IMR-90 (cell line): ENCODE measurements at regions not wholly inside any gene's neighbourhood (a gene's known extent, or its start where the extent isn't known, plus 50 kb on each side); places are given as distances from the start of the nearest gene placed in this dataset.

ENCODE experiments used
- ATAC-seq: fragments of 200-7000 bp; cut with Tn5 transposase; 2 replicates; pipeline ENCODE4 v1.9.1; 2020; ENCODE audit warnings: low read depth, mild to moderate bottlenecking, moderate library complexity
- BruUV-seq: library from RNA; stranded (reverse); fragments of 400-500 nt; replicated peaks from 2 replicates; lab custom pipeline; 2021; lab: Mats Ljungman, UMichigan
- CTCF ChIA-PET: fragments of 300-600 bp; formaldehyde crosslinking; extraction: SDS; loops from one replicate; lab custom pipeline; 2021; ENCODE audit warnings: antibody characterized with exemption; lab: Yijun Ruan, JAX
- POLR2A ChIA-PET: fragments of 300-600 bp; sonication (Branson Sonifier 250); formaldehyde crosslinking; loops from one replicate; lab custom pipeline; 2022; ENCODE audit warnings: antibody characterized with exemption; ENCODE audit not compliant: unreplicated experiment; lab: Charles Lee
- DNase-seq: peaks from one replicate; pipeline ENCODE4 v3.0.0; 2013
- H2AFZ ChIP-seq: replicated peaks from 2 replicates; pipeline ENCODE3; 2013; ENCODE audit warnings: low read length, mild to moderate bottlenecking; ENCODE audit not compliant: poor library complexity
- H2AK5ac ChIP-seq: 2 replicates; pipeline ENCODE4 v1.6.1; 2013; ENCODE audit warnings: low read depth, low read length, inconsistent platforms
- H2AK9ac ChIP-seq: replicated peaks from 2 replicates; pipeline ENCODE3; 2013; ENCODE audit warnings: mild to moderate bottlenecking, low read depth, low read length, moderate library complexity; ENCODE audit not compliant: poor library complexity
- H2BK120ac ChIP-seq: 2 replicates; pipeline ENCODE4 v1.6.1; 2013; ENCODE audit warnings: low read depth, low read length, inconsistent platforms
- H2BK15ac ChIP-seq: 3 replicates; pipeline ENCODE4 v1.6.1; 2013; ENCODE audit warnings: low read depth, low read length, inconsistent platforms
- H2BK20ac ChIP-seq: 2 replicates; pipeline ENCODE4 v1.6.1; 2013; ENCODE audit warnings: low read depth, mild to moderate bottlenecking, inconsistent platforms, low read length, moderate library complexity
- H2BK5ac ChIP-seq: 2 replicates; pipeline ENCODE4 v1.6.1; 2013; ENCODE audit warnings: mild to moderate bottlenecking, low read depth, low read length, inconsistent platforms; ENCODE audit not compliant: poor library complexity, severe bottlenecking
- H3K14ac ChIP-seq: replicated peaks from 2 replicates; pipeline ENCODE4 v1.6.1; 2013; ENCODE audit warnings: low read depth, low read length, inconsistent platforms
- H3K18ac ChIP-seq: 2 replicates; pipeline ENCODE4 v1.6.1; 2013; ENCODE audit warnings: low read depth, low read length, control low read depth
- H3K23ac ChIP-seq: 2 replicates; pipeline ENCODE4 v1.6.1; 2013; ENCODE audit warnings: low read depth, low read length, inconsistent platforms
- H3K27ac ChIP-seq: 2 replicates; pipeline ENCODE4 v1.5.1; 2013; ENCODE audit warnings: mild to moderate bottlenecking, control low read depth, low read length; ENCODE audit not compliant: insufficient read depth
- H3K27me3 ChIP-seq: 2 replicates; pipeline ENCODE4 v1.6.1; 2013; ENCODE audit warnings: low read length; ENCODE audit not compliant: control insufficient read depth, insufficient read depth
- H3K36me3 ChIP-seq: 2 replicates; pipeline ENCODE4 v1.6.1; 2013; ENCODE audit warnings: low read length, mixed read lengths; ENCODE audit not compliant: control insufficient read depth, insufficient read depth
- H3K4ac ChIP-seq: 2 replicates; pipeline ENCODE4 v1.6.1; 2013; ENCODE audit warnings: low read depth, low read length, inconsistent platforms
- H3K4me1 ChIP-seq: 2 replicates; pipeline ENCODE4 v1.6.1; 2013; ENCODE audit warnings: low read length, mixed read lengths; ENCODE audit not compliant: control insufficient read depth, insufficient read depth
- H3K4me2 ChIP-seq: 2 replicates; pipeline ENCODE4 v1.6.1; 2013; ENCODE audit warnings: low read depth, mild to moderate bottlenecking, control low read depth, low read length, moderate library complexity
- H3K4me3 ChIP-seq: 2 replicates; pipeline ENCODE4 v1.5.1; 2013; ENCODE audit warnings: low read depth, mild to moderate bottlenecking, control low read depth, low read length, moderate library complexity; ENCODE audit not compliant: insufficient read depth
- H3K56ac ChIP-seq: 2 replicates; pipeline ENCODE4 v1.6.1; 2013; ENCODE audit warnings: low read length, inconsistent platforms; ENCODE audit not compliant: insufficient read depth; ENCODE audit errors: extremely low read depth
- H3K79me1 ChIP-seq, 2 experiments: 2 replicates each; pipeline ENCODE4 v1.6.1; 2013; ENCODE audit warnings: low read length in 2 of 2, inconsistent platforms in 1 of 2, low read depth in 1 of 2
- H3K9ac ChIP-seq: 2 replicates; pipeline ENCODE4 v1.6.1; 2013; ENCODE audit warnings: low read depth, low read length, control low read depth
- H3K9me1 ChIP-seq: 2 replicates; pipeline ENCODE4 v1.6.1; 2013; ENCODE audit warnings: low read length, inconsistent platforms; ENCODE audit not compliant: insufficient read depth
- H3K9me3 ChIP-seq: 2 replicates; pipeline ENCODE4 v1.6.1; 2013; ENCODE audit warnings: low read length; ENCODE audit not compliant: control insufficient read depth, insufficient read depth
- H4K20me1 ChIP-seq: 2 replicates; pipeline ENCODE4 v1.6.1; 2013; ENCODE audit warnings: low read length, inconsistent platforms; ENCODE audit not compliant: insufficient read depth
- H4K5ac ChIP-seq: 2 replicates; pipeline ENCODE4 v1.6.1; 2013; ENCODE audit warnings: mild to moderate bottlenecking, low read depth, low read length, control low read depth
- H4K8ac ChIP-seq, 2 experiments: 2 replicates each; pipeline ENCODE4 v1.6.1; 2013; ENCODE audit warnings: low read depth in 2 of 2, low read length in 2 of 2, control low read depth in 1 of 2, inconsistent platforms in 1 of 2
- H4K91ac ChIP-seq: 2 replicates; pipeline ENCODE4 v1.6.1; 2013; ENCODE audit warnings: low read depth, low read length, inconsistent platforms; ENCODE audit not compliant: insufficient read depth
- BHLHE40 ChIP-seq: fragments of 150-350 bp; IDR thresholded peaks from 2 replicates; pipeline ENCODE4 v1.6.1; 2016; ENCODE audit warnings: mild to moderate bottlenecking, low read depth, low read length
- ELK1 ChIP-seq: fragments of 150-350 bp; IDR thresholded peaks from 2 replicates; pipeline ENCODE4 v1.6.1; 2016; ENCODE audit warnings: low read depth, mild to moderate bottlenecking, low read length, moderate library complexity, borderline replicate concordance
- FOS ChIP-seq: fragments of 150-350 bp; IDR thresholded peaks from 2 replicates; pipeline ENCODE4 v1.6.1; 2016; ENCODE audit warnings: low read depth, low read length
- MXI1 ChIP-seq: IDR thresholded peaks from 2 replicates; pipeline ENCODE4 v1.6.1; 2012; ENCODE audit warnings: low read depth, mild to moderate bottlenecking, low read length, moderate library complexity, borderline replicate concordance
- POLR2A ChIP-seq: IDR thresholded peaks from 2 replicates; pipeline ENCODE4 v1.6.1; 2012; ENCODE audit warnings: mild to moderate bottlenecking, low read depth, low read length
- RAD21 ChIP-seq: IDR thresholded peaks from 2 replicates; pipeline ENCODE4 v1.6.1; 2012; ENCODE audit warnings: low read length, improper control_type of control experiment
- RFX5 ChIP-seq: IDR thresholded peaks from 2 replicates; pipeline ENCODE4 v1.8.0; 2012; ENCODE audit warnings: low read depth, mild to moderate bottlenecking, low read length, moderate library complexity
- SMC3 ChIP-seq: fragments of 150-350 bp; IDR thresholded peaks from 2 replicates; pipeline ENCODE4 v1.6.1; 2016; ENCODE audit warnings: low read depth, mild to moderate bottlenecking, antibody characterized with exemption, low read length, moderate library complexity
- WGBS, 2 experiments: methylation state at CpG; one replicate each; pipeline versions ENCODE4 v1.1.5 to v1.1.7; 2013; ENCODE audit warnings: missing lambda C conversion rate in 2 of 2; ENCODE audit not compliant: insufficient read length in 1 of 2; ENCODE audit errors: extremely low coverage in 2 of 2; 5-methylcytosine and 5-hydroxymethylcytosine counted together
- dilution Hi-C: fragments of 300-500 bp; cut with HindIII; formaldehyde crosslinking; loops from one replicate; pipeline ENCODE4 v1.14.3; 2018; ENCODE audit warnings: low sequenced_read_pairs; ENCODE audit not compliant: unreplicated experiment
- in situ Hi-C: fragments of 300-500 bp; cut with MboI; formaldehyde crosslinking; loops from 3 replicates; pipeline ENCODE4 v1.14.3; 2019; ENCODE audit warnings: low sequenced_read_pairs, inconsistent platforms, mixed read lengths
- intact Hi-C: fragments of 100-400 bp; cut with micrococcal nuclease; formaldehyde crosslinking; loops from 2 replicates; pipeline ENCODE4 v1.10.0; 2022
- TF ChIP-seq, protein P1 (sequence below): conservative IDR thresholded peaks from 2 replicates; pipeline ENCODE4 v1.5.1; 2012; ENCODE audit warnings: mild to moderate bottlenecking, low read depth, low read length, improper control_type of control experiment

- ChIA-PET POLR2A (no interaction called here), CTCF (no interaction called here)
- dilution Hi-C loops (no loop called here), intact Hi-C loops (no loop called here), in situ Hi-C loops (no loop called here)
- H4K5ac ChIP-seq = no peak overlapping the region
- no peaks in the 10 kb centered on the region for H3K36me3 ChIP-seq
- no peak overlapping the region for H2BK5ac ChIP-seq
- H3K79me1 ChIP-seq = no peaks in the 10 kb centered on the region
- H3K27me3 ChIP-seq = peaks cover 21% of the 10 kb centered on the region
- H4K20me1 ChIP-seq = no peaks in the 10 kb centered on the region
- H3K4me1 ChIP-seq = no peaks in the 10 kb centered on the region; the same call in 1 of the 2 replicates
- H3K23ac ChIP-seq = no peak overlapping the region
- DNase-seq (no peak), ATAC-seq (no peak)
- no peak overlapping the region for H3K56ac ChIP-seq
- H2AK9ac ChIP-seq = no peak overlapping the region
- no peak overlapping the region for H4K91ac ChIP-seq
- no peak overlapping the region for H2BK120ac ChIP-seq
- 0 out of 2 replicates have a peak, but pooled peaks cover under 1% of the 10 kb centered on the region for H3K9me1 ChIP-seq
- TF ChIP-seq, protein P1, sequence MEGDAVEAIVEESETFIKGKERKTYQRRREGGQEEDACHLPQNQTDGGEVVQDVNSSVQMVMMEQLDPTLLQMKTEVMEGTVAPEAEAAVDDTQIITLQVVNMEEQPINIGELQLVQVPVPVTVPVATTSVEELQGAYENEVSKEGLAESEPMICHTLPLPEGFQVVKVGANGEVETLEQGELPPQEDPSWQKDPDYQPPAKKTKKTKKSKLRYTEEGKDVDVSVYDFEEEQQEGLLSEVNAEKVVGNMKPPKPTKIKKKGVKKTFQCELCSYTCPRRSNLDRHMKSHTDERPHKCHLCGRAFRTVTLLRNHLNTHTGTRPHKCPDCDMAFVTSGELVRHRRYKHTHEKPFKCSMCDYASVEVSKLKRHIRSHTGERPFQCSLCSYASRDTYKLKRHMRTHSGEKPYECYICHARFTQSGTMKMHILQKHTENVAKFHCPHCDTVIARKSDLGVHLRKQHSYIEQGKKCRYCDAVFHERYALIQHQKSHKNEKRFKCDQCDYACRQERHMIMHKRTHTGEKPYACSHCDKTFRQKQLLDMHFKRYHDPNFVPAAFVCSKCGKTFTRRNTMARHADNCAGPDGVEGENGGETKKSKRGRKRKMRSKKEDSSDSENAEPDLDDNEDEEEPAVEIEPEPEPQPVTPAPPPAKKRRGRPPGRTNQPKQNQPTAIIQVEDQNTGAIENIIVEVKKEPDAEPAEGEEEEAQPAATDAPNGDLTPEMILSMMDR = no peak
- no peak for TF ChIP-seq POLR2A
- no peak for TF ChIP-seq FOS
- TF ChIP-seq ELK1 = no peak
- no peak for TF ChIP-seq MXI1
- TF ChIP-seq BHLHE40 = no peak
- TF ChIP-seq RAD21 = no peak
- no peak for TF ChIP-seq SMC3
- TF ChIP-seq RFX5 = no peak
- no peak overlapping the region for H3K14ac ChIP-seq
- no peak overlapping the region for H2BK20ac ChIP-seq
- no peak overlapping the region; the same call in 1 of the 2 replicates for H2AK5ac ChIP-seq
- H4K8ac ChIP-seq = no peak overlapping the region
- no peaks in the 10 kb centered on the region for H3K9me3 ChIP-seq
- H2AFZ ChIP-seq = no peak overlapping the region
- H3K18ac ChIP-seq = no peak overlapping the region
- no peak overlapping the region for H3K4me3 ChIP-seq
- no peak overlapping the region for H3K27ac ChIP-seq
- BruUV-seq = no TSS peak
- H2BK15ac ChIP-seq = no peak overlapping the region
- no peak overlapping the region for H3K4me2 ChIP-seq
- no peak overlapping the region for H3K9ac ChIP-seq
- no peak overlapping the region for H3K4ac ChIP-seq
- 69% methylated on average over 10 of the region's 23 CpGs; no CpG with 5 or more reads in 1 of the 2 experiments for WGBS, 2 experiments
Observed at GRCh38 chr22:44391481-44392445, 79.0 kb upstream of the SHISAL1 start.
